ENCODE measurements at regions not wholly inside any gene's neighbourhood (a gene's known extent, or its start where the extent isn't known, plus 50 kb on each side); places are given as distances from the start of the nearest gene placed in this dataset.

DNA sequence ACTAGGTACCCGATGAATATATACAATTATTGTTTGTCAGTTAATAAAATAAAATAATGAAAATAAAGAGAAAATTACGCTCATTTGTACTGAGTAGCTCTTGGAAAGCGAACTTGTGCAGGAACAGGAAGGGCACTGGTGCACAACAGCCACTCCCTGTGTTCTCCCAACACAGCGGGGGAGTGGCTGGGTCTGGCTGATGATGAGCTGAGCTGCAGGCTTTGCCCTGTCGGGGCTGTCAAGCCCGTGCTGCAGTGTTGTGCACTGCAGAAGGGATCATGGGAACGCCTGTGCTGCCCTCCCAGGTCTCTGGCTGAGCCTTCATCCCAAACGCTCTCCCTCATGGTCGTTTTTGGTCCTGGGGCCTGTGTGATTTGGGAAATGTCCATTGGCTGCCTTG is 131.7 kb upstream of the MAP3K4 start:
- TF ChIP-seq, protein P1, sequence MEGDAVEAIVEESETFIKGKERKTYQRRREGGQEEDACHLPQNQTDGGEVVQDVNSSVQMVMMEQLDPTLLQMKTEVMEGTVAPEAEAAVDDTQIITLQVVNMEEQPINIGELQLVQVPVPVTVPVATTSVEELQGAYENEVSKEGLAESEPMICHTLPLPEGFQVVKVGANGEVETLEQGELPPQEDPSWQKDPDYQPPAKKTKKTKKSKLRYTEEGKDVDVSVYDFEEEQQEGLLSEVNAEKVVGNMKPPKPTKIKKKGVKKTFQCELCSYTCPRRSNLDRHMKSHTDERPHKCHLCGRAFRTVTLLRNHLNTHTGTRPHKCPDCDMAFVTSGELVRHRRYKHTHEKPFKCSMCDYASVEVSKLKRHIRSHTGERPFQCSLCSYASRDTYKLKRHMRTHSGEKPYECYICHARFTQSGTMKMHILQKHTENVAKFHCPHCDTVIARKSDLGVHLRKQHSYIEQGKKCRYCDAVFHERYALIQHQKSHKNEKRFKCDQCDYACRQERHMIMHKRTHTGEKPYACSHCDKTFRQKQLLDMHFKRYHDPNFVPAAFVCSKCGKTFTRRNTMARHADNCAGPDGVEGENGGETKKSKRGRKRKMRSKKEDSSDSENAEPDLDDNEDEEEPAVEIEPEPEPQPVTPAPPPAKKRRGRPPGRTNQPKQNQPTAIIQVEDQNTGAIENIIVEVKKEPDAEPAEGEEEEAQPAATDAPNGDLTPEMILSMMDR (conservative IDR thresholded peaks at IDR 0.05) = no peak
- H3K27ac Mint-ChIP-seq = no peak overlapping the region
- H3K9me3 Mint-ChIP-seq = no peaks in the 10 kb centered on the region
- H3K4me1 Mint-ChIP-seq (ENCODE audit: unreplicated experiment) = no peaks in the 10 kb centered on the region
- H3K4me3 Mint-ChIP-seq = no peak overlapping the region
- no peak for DNase-seq (ENCODE audit: extremely low spot score, unreplicated experiment)
- H3K36me3 Mint-ChIP-seq = no peaks in the 10 kb centered on the region
- no peaks in the 10 kb centered on the region for H3K27me3 Mint-ChIP-seq

DNA sequence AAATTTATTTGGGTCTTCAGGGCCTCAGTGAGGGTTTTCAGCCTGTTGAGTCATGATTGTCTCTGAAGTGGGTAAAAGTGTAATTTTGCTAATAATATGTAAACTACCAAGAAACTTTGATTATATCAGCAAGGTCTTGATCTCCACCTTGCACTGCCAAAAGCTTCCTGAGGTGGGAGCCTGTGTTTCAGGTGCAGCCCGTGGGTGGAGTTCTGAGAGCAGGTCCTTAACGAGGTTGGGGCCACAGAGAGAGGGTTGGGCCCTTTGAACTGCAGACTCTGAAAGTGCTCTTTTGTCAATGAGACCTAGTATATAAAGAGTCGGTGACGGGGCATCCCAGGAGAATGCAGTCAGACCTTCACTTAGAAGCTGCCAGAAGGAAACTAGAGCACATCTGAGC is 129.7 kb upstream of the MAP3K4 start:
- H3K27me3 Mint-ChIP-seq = no peaks in the 10 kb centered on the region
- H3K9me3 Mint-ChIP-seq = no peaks in the 10 kb centered on the region
- TF ChIP-seq, protein P1 (conservative IDR thresholded peaks at IDR 0.05) = no peak
- no peak overlapping the region for H3K4me3 Mint-ChIP-seq
- no peak for DNase-seq (ENCODE audit: extremely low spot score, unreplicated experiment)
- H3K36me3 Mint-ChIP-seq = no peaks in the 10 kb centered on the region
- H3K27ac Mint-ChIP-seq = no peak overlapping the region
- no peaks in the 10 kb centered on the region for H3K4me1 Mint-ChIP-seq (ENCODE audit: unreplicated experiment)

DNA sequence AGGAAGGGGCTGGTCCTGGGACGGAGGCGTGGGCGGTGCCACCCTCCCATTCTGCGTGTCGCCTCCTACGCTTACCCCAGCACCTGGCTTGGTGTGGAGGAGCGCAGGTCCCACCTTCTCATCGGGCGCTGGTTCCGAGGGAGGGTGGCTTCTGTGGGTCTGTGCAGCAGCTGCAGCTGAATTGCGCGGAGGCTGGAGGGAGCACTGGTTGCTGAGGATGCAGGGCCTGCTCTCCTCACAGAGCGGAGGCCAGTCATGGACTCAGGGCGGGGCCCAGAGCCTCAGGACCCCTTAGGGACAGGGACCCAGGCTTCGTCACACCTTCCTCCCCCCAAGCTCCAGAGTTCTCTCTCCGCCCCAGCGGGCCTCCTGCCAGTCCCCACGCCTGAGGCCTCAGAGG is 127.8 kb upstream of the MAP3K4 start:
- TF ChIP-seq, protein P1 (conservative IDR thresholded peaks at IDR 0.05) = no peak
- no peaks in the 10 kb centered on the region for H3K27me3 Mint-ChIP-seq
- H3K36me3 Mint-ChIP-seq = no peaks in the 10 kb centered on the region

DNA sequence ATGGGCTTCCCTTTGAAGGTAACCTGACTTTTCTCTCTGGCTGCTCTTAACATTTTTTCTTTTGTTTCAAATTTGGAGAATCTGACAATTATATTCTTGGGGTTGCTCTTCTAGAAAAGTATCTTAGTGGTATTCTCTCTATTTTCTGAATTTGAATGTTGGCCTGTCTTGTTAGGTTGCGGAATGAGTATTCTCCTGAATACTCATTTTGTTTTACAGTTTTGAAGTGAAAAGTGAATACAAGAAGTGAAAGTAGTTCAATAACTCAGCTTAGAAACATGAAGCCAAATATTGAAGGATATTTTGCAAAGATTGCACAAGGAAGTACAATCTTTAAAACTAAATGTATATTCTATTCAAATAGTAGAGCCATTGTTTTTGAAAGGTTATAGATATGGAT is 120.2 kb upstream of the MAP3K4 start:
- Mint-ChIP-seq H3K36me3 (no peaks in the 10 kb centered on the region), H3K27ac (no peak overlapping the region), H3K27me3 (no peaks in the 10 kb centered on the region), H3K4me3 (no peak overlapping the region), H3K4me1 (ENCODE audit: unreplicated experiment) (no peaks in the 10 kb centered on the region), H3K9me3 (no peaks in the 10 kb centered on the region)
- TF ChIP-seq, protein P1 (conservative IDR thresholded peaks at IDR 0.05) = no peak
- DNase-seq (ENCODE audit: extremely low spot score, unreplicated experiment) = no peak

More for the DNA sequence above, 127.8 kb upstream of the MAP3K4 start:
- H3K9me3 Mint-ChIP-seq = no peaks in the 10 kb centered on the region
- no peak overlapping the region for H3K4me3 Mint-ChIP-seq
- DNase-seq (ENCODE audit: extremely low spot score, unreplicated experiment) = no peak
- no peak overlapping the region for H3K27ac Mint-ChIP-seq
- no peaks in the 10 kb centered on the region for H3K4me1 Mint-ChIP-seq (ENCODE audit: unreplicated experiment)

DNA sequence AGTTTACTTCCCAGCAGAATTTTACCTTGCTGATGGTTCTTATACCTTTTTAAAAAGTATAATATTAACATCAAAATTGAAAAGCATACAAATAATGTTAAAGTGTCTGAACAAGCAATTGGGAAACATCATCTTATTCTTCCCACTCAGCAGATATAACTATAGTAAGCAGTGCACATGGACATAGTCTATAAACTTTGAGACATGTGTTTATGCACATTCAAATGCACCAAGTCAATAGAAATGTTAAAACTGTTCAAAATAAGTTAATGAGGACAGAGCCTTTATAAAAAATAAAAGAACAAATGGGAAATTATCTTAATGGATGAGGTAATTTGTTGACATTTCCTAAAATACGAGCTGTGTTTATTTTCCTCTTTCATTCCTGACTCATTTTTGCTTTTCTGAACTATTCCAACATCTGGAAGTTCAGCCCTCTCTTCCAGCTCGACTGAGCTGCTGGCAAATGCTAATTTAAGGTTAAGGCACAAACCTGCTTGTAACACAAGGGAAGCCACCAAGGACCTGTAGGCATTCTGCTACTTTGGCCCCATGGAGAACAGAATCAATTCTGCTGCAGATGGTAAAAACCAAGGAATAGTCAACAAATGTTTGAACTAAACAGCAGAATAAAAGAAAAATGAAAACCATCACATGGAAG is 110.3 kb upstream of the MAP3K4 start:
- Mint-ChIP-seq H3K9me3 (no peaks in the 10 kb centered on the region), H3K27me3 (no peaks in the 10 kb centered on the region), H3K27ac (no peak overlapping the region), H3K4me3 (no peak overlapping the region), H3K36me3 (no peaks in the 10 kb centered on the region), H3K4me1 (ENCODE audit: unreplicated experiment) (peaks cover 3% of the 10 kb centered on the region)
- DNase-seq (ENCODE audit: extremely low spot score, unreplicated experiment) = no peak
- TF ChIP-seq, protein P1 (conservative IDR thresholded peaks at IDR 0.05) = no peak

DNA sequence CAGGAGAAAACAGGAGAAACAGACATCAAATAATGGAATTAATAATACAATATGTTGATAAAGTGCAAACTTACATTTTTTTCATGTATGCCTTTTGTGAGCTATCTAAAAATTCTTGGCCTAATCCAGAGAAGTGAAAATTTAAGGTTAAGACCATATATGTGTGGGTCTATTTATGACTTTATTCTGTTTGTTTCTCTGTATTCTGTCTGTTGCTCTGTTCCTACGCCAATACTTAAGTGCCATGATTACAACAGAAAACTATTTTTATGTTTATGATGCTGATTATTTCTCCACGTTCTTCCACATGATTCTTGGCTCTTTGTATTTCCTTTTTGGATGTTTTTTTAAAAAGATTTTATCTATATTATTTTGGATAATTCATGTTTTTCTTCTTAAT is 109.6 kb upstream of the MAP3K4 start:
- Mint-ChIP-seq H3K27ac (no peak overlapping the region), H3K9me3 (no peaks in the 10 kb centered on the region), H3K4me1 (ENCODE audit: unreplicated experiment) (peaks cover 3% of the 10 kb centered on the region), H3K4me3 (no peak overlapping the region), H3K27me3 (no peaks in the 10 kb centered on the region), H3K36me3 (no peaks in the 10 kb centered on the region)
- TF ChIP-seq, protein P1 (conservative IDR thresholded peaks at IDR 0.05) = no peak
- DNase-seq (ENCODE audit: extremely low spot score, unreplicated experiment) = no peak
